NCI-H2081 treated with DMSO at 0.1 percent for 48 hours (cell line): ENCODE measurements at regions not wholly inside any gene's neighbourhood (a gene's known extent, or its start where the extent isn't known, plus 50 kb on each side); places are given as distances from the start of the nearest gene placed in this dataset.

Source experiments
- DNase-seq: peaks from one replicate; lab custom pipeline; 2025; lab: John Stamatoyannopoulos, UW

DNA sequence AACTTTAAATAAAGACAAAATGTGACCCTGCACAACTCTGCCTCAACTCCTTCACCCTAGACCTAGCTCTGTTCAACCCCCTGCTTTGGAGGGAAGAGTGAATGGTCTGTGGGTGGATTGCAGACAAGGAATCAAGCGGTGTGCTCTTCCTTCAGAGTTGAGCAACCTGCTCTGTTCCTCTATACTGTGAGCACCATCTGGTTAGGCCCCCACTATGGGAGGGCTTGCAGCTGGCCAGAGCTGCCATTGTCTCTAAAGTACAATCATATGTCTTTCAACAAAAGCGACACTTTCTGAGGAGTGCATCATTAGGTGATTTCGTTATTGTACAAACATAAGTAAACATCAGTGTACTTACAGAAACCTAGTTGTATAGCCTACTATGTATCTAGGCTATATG is 406.1 kb upstream of the MARCKS start:
- DNase-seq = no peak

GRCh38 chr6:113457198-113457597 is 399.9 kb upstream of the MARCKS start:
- DNase-seq = no peak

DNA sequence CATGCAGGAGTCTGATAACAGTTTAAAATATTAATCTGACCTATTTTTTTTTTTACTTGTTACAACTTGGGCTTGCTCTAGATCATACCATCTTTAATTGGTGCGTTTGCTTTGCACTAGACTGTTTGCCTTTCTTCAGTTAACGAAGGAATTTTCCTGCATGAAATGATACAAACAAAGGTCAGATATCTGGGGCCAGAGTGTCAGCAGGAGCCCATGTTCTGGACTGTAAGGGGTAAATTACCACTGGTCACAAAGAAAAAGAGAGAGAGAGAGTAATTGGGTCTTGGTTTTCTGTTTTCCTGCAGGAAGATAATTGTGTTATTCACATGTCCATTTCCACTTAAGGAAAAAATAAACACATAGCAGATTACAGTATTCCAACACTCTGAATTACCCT is 399.4 kb upstream of the MARCKS start:
- no peak for DNase-seq

DNA sequence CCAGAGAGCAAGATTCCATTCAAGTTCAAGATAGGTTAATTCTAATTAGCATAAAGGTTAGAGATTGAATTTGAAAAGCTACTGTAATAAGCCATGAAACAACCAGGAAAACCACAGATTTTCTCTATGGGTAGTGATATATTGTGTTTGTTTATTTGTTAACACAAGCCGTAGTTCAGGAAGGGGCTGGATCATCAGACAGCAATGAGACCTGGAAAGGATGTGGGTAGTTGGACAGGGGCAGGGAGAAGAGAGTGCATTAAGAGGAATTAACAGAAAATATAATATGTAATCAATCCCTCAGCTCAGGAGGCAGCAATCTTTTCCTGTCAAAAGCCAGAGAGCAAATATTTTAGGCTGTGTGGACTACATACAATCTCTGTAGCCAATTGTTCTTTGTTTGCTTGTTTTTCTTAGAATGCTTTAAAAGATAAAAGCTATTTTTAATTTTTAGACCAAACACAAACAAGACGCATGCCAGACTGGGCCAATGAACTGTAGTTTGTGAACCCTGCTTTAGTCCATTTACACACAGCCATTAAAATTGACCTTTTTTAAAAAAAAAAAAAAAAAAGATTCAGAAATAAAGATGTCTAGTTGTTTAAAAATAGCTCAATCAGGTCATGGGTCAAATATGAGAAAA is 398.7 kb upstream of the MARCKS start:
- DNase-seq = no peak

GRCh38 chr6:113461153-113461932 is 395.8 kb upstream of the MARCKS start:
- no peak for DNase-seq

- no peak for DNase-seq
Observed at GRCh38 chr6:113464536-113464935, 392.6 kb upstream of the MARCKS start.

DNA sequence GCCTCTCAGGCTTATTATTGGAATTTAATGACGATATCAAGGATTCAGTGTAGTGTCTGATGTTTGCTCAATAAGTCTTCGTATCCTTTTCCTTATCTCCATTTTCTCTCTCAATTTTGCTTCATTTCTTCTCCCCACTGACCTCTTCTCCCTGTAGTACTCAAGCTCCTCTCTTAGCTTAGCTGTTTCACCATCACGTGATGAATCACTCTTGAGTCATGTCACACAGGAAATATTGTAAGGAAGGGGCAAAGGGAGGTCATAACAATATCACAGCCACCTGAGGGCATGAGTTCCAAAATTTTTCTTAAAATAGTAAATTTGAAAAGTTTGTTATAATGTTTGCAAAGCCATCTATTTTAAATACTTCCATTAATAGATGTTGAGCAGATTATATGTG is 392.2 kb upstream of the MARCKS start:
- no peak for DNase-seq

GRCh38 chr6:113466526-113466925 is 390.6 kb upstream of the MARCKS start:
- DNase-seq = no peak

DNA sequence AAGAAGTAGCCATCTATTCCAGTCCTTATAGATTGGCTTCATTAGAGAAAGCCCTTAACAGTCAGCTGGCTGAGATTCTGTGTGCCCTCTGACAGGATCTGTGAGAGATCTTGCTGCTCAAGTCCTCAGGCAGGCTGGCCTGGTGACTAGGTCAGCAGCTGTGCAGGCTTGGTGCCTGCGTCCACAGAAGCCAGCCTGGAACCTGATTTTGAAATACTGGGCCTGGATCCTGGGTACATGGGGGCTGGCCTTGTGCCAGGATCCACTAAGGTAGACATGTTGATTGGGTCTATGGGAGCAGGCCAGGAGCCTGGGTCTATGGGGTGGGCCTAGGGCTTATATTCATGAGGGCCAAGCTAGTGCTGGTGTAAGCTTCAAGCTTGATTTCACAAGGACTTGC is 381.8 kb upstream of the MARCKS start:
- DNase-seq = no peak

DNA sequence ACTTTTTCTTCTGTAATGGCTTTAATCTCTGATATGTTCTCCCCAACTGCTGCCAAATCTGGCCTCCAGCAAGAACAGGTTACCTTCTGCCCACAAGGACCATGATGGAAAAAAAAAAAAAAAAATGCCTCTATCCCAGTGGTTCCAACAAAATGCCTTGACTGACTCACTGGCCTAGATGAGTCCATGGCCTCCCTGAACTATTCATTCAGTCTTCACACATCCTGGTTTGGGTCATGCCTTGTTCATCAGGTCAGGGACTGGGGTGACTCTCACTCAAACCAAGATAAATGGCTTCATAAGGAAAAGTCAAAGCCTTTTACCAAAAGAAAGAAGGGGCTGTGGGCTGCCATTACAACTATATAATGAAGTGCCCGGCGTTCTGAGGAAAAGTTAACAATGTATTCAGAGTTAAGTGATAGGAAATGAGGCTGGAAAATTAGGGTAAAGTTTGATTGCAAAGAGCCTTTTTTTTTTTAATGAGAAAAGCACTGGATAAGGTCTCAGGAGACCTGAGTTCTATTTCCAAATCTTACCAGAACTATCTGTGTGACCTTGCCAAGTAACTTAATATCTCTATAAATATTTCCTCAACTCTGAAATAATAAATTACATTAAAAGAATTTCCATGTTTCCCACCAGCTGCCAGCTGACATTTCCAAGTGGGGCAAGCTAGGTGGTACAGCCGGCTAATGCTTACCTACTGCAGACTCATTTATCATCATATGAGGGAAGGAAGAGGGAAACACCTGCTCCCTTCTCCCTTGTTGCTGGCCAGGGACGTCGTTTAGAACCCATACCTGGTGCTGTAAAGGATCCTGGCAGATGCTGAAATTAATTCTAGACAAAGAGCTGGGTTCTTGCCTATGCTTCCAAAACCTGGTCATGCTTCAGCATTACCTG is 380.0 kb upstream of the MARCKS start:
- DNase-seq = no peak

DNA sequence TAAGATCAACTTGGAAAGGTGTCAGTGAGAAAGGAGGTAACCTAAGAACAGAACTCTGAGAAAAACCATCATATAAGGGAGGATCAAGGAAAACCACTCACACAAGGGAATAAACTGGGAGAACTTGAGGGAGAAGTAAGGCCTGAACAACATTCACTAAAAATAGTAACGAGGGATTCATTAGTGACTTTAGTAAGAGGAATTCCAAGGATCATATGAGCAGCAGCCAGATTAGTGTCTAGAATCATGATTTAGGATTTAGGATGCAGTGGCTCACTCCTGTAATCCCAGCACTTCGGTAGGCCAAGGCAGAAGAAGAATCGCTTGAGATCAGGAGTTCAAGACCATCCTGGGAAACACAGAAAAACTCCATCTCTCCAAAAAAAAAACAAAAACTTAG is 376.5 kb upstream of the MARCKS start:
- no peak for DNase-seq

GRCh38 chr6:113481458-113481857 is 375.7 kb upstream of the MARCKS start:
- DNase-seq = no peak

DNA sequence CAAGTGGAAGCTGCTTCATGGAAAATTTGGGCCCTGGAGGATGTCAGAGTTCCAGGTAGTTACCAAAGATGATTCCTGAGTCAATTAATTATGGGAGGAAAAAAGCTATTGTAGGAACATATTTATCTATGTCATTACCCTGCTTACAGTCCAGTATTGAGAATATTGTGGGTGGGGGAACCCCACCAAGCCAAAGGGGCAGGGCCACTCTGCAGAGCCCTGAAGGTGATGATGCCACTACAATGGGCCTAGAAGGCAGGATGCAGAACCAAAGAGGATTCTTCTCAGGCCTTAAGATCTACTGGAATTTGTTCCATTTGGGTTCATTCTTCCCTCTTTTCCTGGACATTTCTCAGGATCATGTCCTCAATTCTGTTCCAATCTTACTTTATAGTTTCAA is 375.2 kb upstream of the MARCKS start:
- DNase-seq = no peak

DNA sequence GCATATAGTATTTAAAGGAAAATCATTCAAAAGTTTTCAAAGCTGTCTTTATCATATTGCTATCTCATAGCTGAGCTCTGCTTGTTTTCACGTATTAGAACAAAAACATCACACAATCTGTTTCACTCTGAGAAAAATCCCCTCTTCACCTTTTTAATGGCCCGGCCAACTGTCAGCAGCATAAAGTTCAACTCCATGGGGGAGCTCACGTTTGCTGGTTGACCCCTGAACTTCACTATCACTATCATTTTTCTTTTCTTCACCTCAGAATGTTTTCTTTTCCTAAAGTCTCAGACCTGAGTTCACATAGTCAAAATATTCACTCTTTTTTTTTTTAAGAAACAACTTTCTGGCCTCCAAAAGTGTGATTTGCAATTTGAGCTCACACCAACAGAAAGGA is 374.4 kb upstream of the MARCKS start:
- no peak for DNase-seq

DNA sequence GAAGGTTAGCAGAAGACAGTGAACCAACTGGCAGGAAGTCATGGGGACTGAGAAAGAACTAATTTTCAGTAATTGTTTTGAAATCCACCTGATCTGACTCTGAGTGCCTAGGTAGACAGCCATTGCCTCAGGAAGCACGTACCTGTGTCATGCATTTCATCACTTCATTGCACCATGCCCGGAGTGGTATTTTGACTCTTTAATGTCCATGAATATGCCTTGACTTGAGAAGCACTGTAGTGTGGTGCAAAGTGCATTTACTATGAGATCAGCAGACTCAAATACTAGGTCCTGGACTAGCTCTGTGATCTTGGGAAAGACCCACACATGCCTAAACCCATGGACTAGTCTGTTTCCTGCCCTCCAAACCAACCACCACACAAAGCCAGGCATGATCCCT is 370.9 kb upstream of the MARCKS start:
- no peak for DNase-seq

- no peak for DNase-seq
Observed at GRCh38 chr6:113487489-113488058, 369.6 kb upstream of the MARCKS start.

GRCh38 chr6:113488061-113488460 is 369.1 kb upstream of the MARCKS start:
- DNase-seq = no peak

- no peak for DNase-seq
Observed at GRCh38 chr6:113488812-113489685, 368.1 kb upstream of the MARCKS start.

DNA sequence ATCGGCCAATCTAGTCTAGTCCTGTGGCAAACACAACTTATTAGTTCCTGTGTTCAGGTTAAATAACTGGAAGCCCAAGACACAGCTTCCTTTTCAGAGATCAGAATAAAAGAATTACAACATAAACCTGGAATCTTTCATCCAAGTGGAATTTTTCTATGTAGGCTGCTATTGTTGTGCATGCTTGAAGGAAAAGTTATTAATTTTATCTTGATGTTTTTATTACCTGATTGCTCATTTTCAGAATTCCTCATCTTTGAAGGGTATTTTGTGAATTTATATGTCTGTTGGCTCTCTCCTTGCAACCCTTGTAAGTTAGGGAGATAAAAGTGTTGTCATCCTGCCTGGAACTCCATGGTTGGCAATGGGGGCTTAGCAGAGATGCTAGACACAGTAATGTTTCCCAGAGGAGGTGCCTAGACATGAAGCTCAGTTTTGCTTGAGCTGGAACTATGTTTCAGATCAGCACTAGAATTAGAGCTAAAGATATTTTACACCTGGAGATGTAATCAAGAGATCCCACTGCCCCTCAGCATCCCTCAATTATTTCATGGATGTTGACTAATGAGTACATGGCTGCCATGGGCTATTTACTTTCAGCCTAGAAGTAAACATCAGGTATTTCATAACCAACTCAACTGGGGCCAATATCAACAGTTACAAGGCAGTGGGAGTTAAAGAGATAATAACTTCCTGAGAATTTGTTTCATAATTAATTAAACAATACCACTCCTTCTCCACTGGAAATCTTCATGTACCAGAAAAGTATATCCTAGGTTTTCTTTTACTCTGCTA is 367.0 kb upstream of the MARCKS start:
- no peak for DNase-seq

DNA sequence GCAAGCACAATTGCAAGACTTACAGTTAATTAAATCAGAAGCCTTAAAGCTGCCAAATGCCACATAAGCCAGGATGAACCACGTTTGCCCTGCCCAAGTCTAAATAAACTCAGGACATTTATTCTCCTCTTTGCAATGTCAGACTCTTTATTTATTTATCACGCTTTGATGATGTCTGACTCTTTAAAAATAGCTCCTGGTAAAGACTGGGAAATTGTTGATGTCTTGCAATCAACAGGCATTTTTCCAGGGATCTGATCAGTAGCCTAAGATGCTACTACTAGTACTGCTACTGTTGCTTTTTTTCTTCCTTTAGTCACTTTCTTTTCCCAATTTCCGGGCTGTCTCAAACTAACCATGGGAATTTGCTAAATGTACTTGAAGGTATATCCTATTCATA is 365.8 kb upstream of the MARCKS start:
- DNase-seq = no peak

- DNase-seq = no peak
Observed at GRCh38 chr6:113493991-113494390, 363.2 kb upstream of the MARCKS start.
